ENCODE measurements at regions not wholly inside any gene's neighbourhood (a gene's known extent, or its start where the extent isn't known, plus 50 kb on each side); places are given as distances from the start of the nearest gene placed in this dataset.

DNA sequence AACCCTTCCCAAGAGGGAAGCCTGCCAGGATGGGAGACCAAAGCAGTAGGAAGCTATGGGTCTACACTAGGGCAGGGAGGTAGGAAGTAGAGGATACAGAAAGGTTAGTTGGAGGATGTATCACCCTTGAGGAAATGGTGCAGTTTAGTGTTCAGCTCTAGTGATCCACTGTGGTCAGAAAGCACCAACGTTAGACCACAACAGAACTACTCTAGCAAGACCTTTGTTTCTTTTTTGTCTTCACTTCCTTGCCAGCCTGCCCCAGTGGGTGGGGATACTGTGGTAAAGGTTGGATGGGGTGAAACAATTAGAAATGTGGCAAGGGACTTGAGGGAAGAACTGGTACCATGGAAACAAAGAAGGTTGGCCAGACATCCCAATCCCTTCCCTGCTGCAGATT lies 83.3 kb downstream of the DDIT4L start:
- TF ChIP-seq, protein P1, sequence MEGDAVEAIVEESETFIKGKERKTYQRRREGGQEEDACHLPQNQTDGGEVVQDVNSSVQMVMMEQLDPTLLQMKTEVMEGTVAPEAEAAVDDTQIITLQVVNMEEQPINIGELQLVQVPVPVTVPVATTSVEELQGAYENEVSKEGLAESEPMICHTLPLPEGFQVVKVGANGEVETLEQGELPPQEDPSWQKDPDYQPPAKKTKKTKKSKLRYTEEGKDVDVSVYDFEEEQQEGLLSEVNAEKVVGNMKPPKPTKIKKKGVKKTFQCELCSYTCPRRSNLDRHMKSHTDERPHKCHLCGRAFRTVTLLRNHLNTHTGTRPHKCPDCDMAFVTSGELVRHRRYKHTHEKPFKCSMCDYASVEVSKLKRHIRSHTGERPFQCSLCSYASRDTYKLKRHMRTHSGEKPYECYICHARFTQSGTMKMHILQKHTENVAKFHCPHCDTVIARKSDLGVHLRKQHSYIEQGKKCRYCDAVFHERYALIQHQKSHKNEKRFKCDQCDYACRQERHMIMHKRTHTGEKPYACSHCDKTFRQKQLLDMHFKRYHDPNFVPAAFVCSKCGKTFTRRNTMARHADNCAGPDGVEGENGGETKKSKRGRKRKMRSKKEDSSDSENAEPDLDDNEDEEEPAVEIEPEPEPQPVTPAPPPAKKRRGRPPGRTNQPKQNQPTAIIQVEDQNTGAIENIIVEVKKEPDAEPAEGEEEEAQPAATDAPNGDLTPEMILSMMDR (IDR thresholded peaks at IDR 0.05) = no peak
- no peak for TF ChIP-seq POLR2AphosphoS5 (IDR thresholded peaks at IDR 0.05)

Measured in upper lobe of left lung (tissue), 4 donors.